GM12892 (cell line): ENCODE measurements at regions not wholly inside any gene's neighbourhood (a gene's known extent, or its start where the extent isn't known, plus 50 kb on each side); places are given as distances from the start of the nearest gene placed in this dataset.

Experiments
- DNase-seq: peaks from one replicate; pipeline ENCODE4 v3.0.0; 2011; ENCODE audit not compliant: insufficient read length
- FAIRE-seq: peaks from 2 replicates; lab custom pipeline; 2011; peaks lifted over from hg19 to GRCh38; lab: Jason Lieb, UNC
- POLR2A ChIP-seq: IDR thresholded peaks from 2 replicates; pipeline ENCODE4 v1.6.1; 2011; ENCODE audit warnings: low read depth, low read length, control low read depth
- POLR2AphosphoS5 ChIP-seq: IDR thresholded peaks from 2 replicates; pipeline ENCODE4 v1.6.1; 2011; ENCODE audit warnings: low read depth, low read length, control low read depth
- TAF1 ChIP-seq: IDR thresholded peaks from 2 replicates; pipeline ENCODE4 v1.6.1; 2011; ENCODE audit warnings: low read depth, mild to moderate bottlenecking, control low read depth, low read length, borderline replicate concordance

DNA sequence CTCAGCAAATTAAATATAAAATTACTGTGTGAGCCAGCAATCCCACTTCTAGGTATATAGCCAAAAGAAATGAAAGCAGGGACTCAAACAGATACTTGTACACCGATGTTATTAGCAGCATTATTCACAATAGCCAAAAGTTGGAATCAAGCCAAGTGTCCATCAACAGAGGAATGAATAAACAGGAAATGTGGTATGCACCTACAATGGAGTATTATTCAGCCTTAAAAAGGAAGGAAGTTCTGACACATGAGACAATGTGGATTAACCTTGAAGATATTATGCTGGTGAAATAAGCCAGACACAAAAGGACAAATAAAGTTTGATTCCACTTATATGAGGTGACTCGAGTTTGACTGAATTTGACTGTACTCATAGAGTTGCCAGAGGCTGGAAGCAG lies 108.3 kb upstream of the DUSP21 start:
- TF ChIP-seq POLR2A (no peak), POLR2AphosphoS5 (no peak), TAF1 (no peak)
- DNase-seq: no peak
- no peak for FAIRE-seq

DNA sequence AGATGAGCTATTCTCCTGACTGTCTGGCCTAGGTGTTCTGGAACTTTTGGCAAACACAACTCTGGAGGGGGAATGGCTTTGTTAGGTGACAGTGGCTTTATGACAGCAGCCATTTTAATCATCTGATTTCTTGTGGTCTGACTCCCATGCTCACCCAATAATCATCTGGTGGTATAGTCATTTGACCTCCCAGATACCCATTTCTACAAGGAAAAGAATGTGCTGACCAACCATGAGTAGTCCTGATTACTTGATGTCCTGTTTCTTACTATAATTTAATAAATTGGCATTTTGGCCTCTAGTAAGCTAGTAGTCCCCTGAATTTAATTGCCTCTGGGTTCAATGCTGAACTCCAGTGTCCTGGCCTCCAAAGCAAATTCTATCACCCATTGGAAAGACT lies 109.9 kb upstream of the DUSP21 start:
- TF ChIP-seq POLR2A (no peak), TAF1 (no peak), POLR2AphosphoS5 (no peak)
- no peak for FAIRE-seq

DNA sequence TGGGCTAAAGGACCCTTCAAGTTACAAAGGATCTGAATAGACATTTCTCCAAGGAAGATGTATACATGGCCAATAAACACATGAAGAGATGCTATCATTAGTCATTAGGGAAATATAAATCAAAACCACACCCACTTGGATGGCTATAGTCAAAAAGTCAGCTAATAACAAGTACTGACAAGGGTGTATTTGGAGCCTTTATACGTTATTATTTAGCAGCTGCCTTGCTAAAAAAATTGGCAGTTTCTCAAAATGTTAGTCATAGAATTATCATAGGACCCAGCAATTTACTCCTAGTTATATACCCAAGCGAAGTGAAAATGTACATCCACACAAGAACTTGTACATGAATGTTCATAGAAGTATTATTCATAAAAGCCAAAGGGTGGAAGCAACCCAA lies 112.7 kb upstream of the DUSP21 start:
- peak; percentile 65 for FAIRE-seq
- no peak for DNase-seq
- TF ChIP-seq POLR2A (no peak), TAF1 (no peak), POLR2AphosphoS5 (no peak)

More for the DNA sequence above, 109.9 kb upstream of the DUSP21 start:
- no peak for DNase-seq

DNA sequence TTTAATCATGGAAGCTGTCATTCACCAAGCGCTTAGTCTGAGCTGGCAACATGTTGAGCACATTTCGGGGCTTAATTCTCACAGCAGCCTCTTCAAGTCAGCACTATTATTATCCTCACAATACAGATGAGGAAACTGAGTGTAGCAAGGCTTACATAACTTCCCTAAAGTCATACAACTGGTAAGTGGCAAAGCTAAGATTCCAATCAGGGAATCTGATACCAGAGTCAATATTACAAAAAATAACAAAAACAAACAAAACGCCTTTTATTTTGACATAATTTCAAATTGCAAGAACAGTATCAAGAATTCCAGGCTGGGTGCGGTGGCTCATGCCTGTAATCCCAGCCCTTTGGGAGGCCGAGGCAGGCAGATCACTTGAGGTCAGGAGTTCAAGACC lies 120.4 kb upstream of the DUSP21 start:
- FAIRE-seq (no peak), DNase-seq (no peak)
- no peak for TF ChIP-seq TAF1
- TF ChIP-seq POLR2AphosphoS5: no peak
- TF ChIP-seq POLR2A: no peak

DNA sequence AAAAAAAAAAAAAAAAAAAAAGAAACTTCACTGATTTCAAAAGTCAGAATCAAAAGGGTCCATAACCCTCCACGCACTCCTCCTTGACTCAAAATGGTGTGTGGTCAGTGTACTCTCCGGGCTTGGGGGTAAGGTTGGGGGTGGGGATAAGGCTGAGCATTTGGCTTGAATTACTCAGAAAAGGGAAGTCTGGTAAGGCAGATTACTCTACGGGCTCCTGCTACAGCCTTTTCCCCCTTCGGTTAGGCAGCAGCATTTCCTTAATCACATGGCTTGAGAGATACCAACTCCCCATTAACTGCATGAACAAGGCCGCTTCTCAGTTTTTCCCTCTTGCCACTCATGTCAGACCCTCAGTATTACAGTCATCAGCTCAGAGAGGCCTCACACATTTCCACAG lies 135.4 kb upstream of the DUSP21 start:
- TF ChIP-seq POLR2A (no peak), TAF1 (no peak), POLR2AphosphoS5 (no peak)
- FAIRE-seq: no peak
- DNase-seq: no peak

DNA sequence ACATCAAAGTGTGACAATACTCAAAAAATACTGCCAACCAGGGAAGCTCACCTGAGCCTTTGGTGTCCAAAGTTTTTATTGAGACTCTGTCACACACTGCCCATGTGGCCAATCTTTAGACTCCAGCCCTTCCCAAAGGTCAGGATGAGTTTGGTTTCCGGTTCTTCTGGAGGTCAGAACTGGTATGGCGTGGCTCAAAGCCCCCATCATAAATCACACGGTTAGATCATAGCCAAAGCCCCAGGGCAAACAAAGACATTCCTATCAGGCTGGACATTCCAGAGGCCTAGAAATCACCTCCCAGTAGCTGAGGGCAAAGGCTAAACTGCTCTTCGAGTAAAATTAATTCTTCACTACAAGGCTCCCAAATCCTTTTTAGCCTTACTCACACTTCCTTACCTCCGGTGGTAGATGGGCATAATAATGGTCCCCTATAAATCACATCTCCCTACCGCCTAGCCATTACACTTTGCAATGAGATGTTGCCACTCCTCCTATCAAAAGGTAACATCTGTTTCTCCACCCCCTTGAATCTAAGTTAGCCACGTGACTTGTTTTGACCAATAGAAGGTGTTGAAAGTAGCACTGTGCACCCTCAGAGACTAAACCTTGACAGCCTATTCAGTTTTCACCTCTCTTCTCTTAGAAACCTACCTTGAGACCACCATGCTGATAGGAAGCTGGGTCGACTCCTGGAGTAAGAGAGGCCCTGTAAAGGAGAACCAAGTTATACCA lies 137.8 kb upstream of the DUSP21 start:
- TF ChIP-seq TAF1: no peak
- TF ChIP-seq POLR2A: no peak
- TF ChIP-seq POLR2AphosphoS5: no peak
- no peak for DNase-seq
- no peak for FAIRE-seq

DNA sequence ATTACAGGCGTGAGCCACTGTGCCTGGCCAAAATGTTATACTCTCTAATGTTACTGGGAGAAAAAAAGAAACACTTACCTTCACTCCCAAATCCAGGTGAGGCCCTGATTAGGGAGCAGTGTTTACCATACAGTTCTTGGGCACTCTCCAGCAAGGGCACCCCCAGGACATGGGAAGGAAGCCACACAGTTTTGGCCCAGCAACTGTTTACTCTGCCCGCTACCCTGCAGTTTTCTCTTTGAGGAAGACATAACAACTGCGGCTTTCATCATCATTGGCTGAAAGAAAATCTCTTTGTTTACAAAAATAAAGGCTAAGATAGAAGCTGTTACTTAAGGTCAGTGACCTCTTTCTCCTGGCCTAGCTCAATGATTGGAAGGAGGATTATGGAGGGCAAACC lies 145.5 kb upstream of the DUSP21 start:
- TF ChIP-seq POLR2A (no peak), POLR2AphosphoS5 (no peak), TAF1 (no peak)
- no peak for DNase-seq
- no peak for FAIRE-seq

DNA sequence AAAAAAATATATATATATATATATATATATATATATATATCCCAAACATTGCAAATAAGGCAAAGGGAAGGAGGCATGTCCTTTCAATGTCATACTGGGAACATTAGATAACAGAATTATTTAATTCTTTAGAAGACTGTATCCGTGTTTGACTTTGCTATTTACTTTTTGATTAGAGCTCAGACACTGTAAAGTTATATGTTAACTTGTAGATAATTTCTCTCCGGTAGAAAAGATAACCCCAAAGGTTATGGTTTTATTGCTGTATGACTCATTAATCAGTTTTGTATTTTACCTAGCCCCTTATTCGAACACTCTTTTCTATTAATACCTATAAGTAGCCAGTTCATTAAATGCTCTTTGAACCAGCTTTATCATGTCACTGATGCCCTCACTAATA lies 150.6 kb upstream of the DUSP21 start:
- no peak for TF ChIP-seq TAF1
- TF ChIP-seq POLR2A: no peak
- no peak for TF ChIP-seq POLR2AphosphoS5
- FAIRE-seq (no peak), DNase-seq (no peak)

DNA sequence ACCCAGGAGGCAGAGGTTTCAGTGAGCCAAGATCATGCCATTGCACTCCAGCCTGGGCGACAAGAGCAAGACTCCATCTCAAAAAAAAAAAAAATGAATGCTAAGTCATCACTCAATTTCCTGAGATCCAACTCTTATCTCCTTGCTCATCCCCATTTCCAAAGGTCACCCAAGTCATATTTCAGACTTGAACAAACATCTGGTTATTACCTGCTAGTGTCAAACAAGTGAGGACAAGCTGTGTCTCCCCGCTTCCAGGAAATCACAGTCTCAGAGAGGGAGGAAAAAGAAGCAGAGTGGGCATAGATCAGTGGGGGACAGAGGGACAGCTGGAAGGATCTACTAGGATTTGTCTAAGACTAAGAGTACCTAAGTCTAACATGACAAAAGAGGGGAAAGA lies 147.5 kb upstream of the FUNDC1 start:
- no peak for DNase-seq
- no peak for FAIRE-seq
- TF ChIP-seq POLR2A (no peak), POLR2AphosphoS5 (no peak), TAF1 (no peak)

DNA sequence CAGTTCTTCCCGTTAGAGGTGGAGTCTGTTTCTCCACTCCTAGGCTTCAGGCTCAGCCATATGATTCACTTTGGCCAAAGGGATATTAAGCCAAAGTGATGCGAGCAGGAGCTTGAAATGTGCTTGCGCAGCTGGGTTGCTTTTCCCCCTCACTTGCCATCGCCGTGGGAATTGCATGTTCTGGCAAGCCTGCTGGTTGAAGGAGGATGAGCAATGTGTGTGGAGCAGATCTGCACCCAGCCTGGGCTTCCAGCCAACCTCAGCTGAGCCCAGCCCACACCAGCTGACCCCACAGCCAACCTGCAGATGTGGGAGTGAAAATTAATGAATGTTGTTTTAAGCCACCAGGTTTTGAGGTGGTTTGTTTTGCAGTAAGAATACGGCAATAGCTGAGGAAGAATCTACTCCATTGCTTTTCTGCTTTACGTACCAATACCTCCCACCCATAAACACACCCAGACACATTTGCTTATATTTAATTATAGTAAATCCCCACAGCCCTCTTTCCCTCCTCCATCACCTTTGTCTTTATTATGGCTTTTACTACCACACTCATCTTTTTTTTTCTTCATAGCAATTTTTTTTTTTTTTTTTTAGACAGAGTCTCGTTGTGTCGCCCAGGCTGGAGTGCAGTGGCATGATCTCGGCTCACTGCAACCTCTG lies 132.8 kb upstream of the FUNDC1 start:
- FAIRE-seq (no peak), DNase-seq (no peak)
- TF ChIP-seq POLR2A (no peak), TAF1 (no peak)

DNA sequence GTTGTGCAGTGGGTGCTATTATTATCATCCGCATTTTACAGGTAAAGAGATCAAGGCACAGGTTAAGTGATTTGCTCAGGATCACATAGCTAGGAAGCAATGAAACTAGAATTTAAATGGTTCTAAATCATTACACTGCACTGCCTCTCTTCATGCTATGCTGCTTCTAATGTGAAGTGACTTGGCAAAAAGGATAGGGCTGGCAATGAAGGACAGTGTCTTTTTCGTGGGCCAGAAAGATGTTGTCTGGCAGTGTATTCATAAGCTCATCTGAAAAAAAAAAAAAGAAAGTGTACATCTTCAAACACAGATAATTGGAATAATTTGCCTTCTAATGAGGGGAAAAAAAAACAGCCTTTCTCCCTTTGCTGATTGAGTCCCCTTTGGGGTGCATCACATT lies 132.2 kb upstream of the FUNDC1 start:
- TF ChIP-seq POLR2AphosphoS5: no peak
- TF ChIP-seq TAF1: no peak
- no peak for TF ChIP-seq POLR2A
- DNase-seq (no peak), FAIRE-seq (no peak)

DNA sequence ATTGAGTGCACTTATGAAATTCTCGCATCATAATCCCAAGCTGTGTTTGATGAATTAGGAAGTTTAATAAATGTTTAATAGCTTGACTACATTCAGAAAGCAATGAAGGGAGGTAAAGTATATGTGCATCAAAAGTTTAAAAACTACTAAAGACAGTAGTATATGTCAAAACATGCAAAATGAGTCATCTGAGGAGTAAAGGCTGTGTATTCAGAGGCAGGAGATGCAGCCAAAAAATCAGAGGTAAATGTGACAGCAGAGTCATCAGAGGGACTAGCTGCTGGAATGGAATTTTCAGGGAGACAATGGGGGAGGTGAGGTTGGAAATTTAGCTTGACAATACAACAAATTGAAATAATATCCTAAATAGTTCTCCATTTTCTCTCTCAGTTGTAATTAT lies 127.0 kb upstream of the FUNDC1 start:
- DNase-seq (no peak), FAIRE-seq (no peak)
- TF ChIP-seq POLR2A (no peak), TAF1 (no peak)
